Hematopoietic multipotent progenitor cell treated with erythropoietin and hydrocortisone succinate and interleukin-3 and kit ligand, for 8 days (in vitro differentiated cells): ENCODE measurements at regions not wholly inside any gene's neighbourhood (a gene's known extent, or its start where the extent isn't known, plus 50 kb on each side); places are given as distances from the start of the nearest gene placed in this dataset.

Source experiments
- DNase-seq: peaks from one replicate; pipeline ENCODE4 v3.0.0-alpha.2; 2015

- DNase-seq, result no peak
These were observed 606.3 kb upstream of the ITGA1 start for GRCh38 chr5:52181403-52181802.

- DNase-seq, result no peak
These were observed 597.0 kb upstream of the ITGA1 start for GRCh38 chr5:52190737-52191136.

GRCh38 chr5:52199833-52200232 lies 587.9 kb upstream of the ITGA1 start:
- no peak for DNase-seq

- DNase-seq, result no peak
These were observed 585.5 kb upstream of the ITGA1 start for GRCh38 chr5:52202256-52202655.

- DNase-seq, result no peak
These were observed 583.4 kb upstream of the ITGA1 start for GRCh38 chr5:52204310-52204709.
